NCI-H446 treated with DMSO at 0.1 percent for 48 hours (cell line): ENCODE measurements at regions not wholly inside any gene's neighbourhood (a gene's known extent, or its start where the extent isn't known, plus 50 kb on each side); places are given as distances from the start of the nearest gene placed in this dataset.
"Not testable (repeated sequence)": the region's sequence is repeated elsewhere in the genome, so short reads cannot be mapped to it uniquely, and the experiment has no call there.

Experiments
- DNase-seq: peaks from one replicate; lab custom pipeline; 2025; lab: John Stamatoyannopoulos, UW

GRCh38 chr5:25199902-25200301 is 555.1 kb upstream of the CDH10 start:
- DNase-seq, result not testable (repeated sequence)

- no peak for DNase-seq
Observed at GRCh38 chr5:25190521-25191000, 545.8 kb upstream of the CDH10 start.

GRCh38 chr5:25181249-25181648 is 536.5 kb upstream of the CDH10 start:
- DNase-seq, result no peak

- not testable (repeated sequence) for DNase-seq
Observed at GRCh38 chr5:25162616-25163015, 517.8 kb upstream of the CDH10 start.

GRCh38 chr5:25160891-25161290 is 516.1 kb upstream of the CDH10 start:
- no peak for DNase-seq

- no peak for DNase-seq
Observed at GRCh38 chr5:25150819-25151218, 506.0 kb upstream of the CDH10 start.

- no peak for DNase-seq
Observed at GRCh38 chr5:25128606-25129005, 483.8 kb upstream of the CDH10 start.

GRCh38 chr5:25119650-25120049 is 474.9 kb upstream of the CDH10 start:
- peak; percentile 37 for DNase-seq

GRCh38 chr5:25107853-25108252 is 463.1 kb upstream of the CDH10 start:
- DNase-seq, result no peak

GRCh38 chr5:25099538-25099937 is 454.8 kb upstream of the CDH10 start:
- DNase-seq, result no peak

GRCh38 chr5:25095261-25095660 is 450.5 kb upstream of the CDH10 start:
- no peak for DNase-seq

- no peak for DNase-seq
Observed at GRCh38 chr5:25094219-25094618, 449.4 kb upstream of the CDH10 start.

GRCh38 chr5:25091921-25092320 is 447.1 kb upstream of the CDH10 start:
- DNase-seq, result no peak

- no peak for DNase-seq
Observed at GRCh38 chr5:25090854-25091253, 446.1 kb upstream of the CDH10 start.

- DNase-seq, result no peak
Observed at GRCh38 chr5:25090275-25090674, 445.5 kb upstream of the CDH10 start.

GRCh38 chr5:25088689-25089088 is 443.9 kb upstream of the CDH10 start:
- not testable (repeated sequence) for DNase-seq

GRCh38 chr5:25083261-25083660 is 438.5 kb upstream of the CDH10 start:
- DNase-seq, result not testable (repeated sequence)

- no peak for DNase-seq
Observed at GRCh38 chr5:25066239-25066638, 421.5 kb upstream of the CDH10 start.

GRCh38 chr5:25064306-25064705 is 419.5 kb upstream of the CDH10 start:
- no peak for DNase-seq

GRCh38 chr5:25060575-25060974 is 415.8 kb upstream of the CDH10 start:
- DNase-seq, result no peak

- DNase-seq, result no peak
Observed at GRCh38 chr5:25056836-25057235, 412.1 kb upstream of the CDH10 start.

- DNase-seq, result no peak
Observed at GRCh38 chr5:25033658-25034057, 388.9 kb upstream of the CDH10 start.

- DNase-seq, result peak; percentile 96
Observed at GRCh38 chr5:25029004-25029403, 384.2 kb upstream of the CDH10 start.

- DNase-seq, result peak; percentile 89
Observed at GRCh38 chr5:25027526-25027925, 382.7 kb upstream of the CDH10 start.

GRCh38 chr5:25027061-25027460 is 382.3 kb upstream of the CDH10 start:
- peak; percentile 94 for DNase-seq
